Neuron (in vitro differentiated cells): ENCODE measurements at regions not wholly inside any gene's neighbourhood (a gene's known extent, or its start where the extent isn't known, plus 50 kb on each side); places are given as distances from the start of the nearest gene placed in this dataset.
"Not testable (repeated sequence)": the region's sequence is repeated elsewhere in the genome, so short reads cannot be mapped to it uniquely, and the experiment has no call there.

ENCODE experiments used
- H2AFZ ChIP-seq: one replicate; pipeline ENCODE4 v1.6.1; 2013; ENCODE audit warnings: low read depth, mild to moderate bottlenecking, inconsistent platforms, low read length, moderate library complexity
- H3K27me3 ChIP-seq: one replicate; pipeline ENCODE4 v1.6.1; 2013; ENCODE audit warnings: low read length; ENCODE audit not compliant: insufficient read depth
- H3K36me3 ChIP-seq: one replicate; pipeline ENCODE4 v1.6.1; 2013; ENCODE audit warnings: low read length; ENCODE audit not compliant: insufficient read depth
- H3K4me1 ChIP-seq: one replicate; pipeline ENCODE4 v1.6.1; 2013; ENCODE audit warnings: low read length; ENCODE audit not compliant: insufficient read depth
- H3K4me3 ChIP-seq: 2 replicates; pipeline ENCODE4 v1.5.1; 2013; ENCODE audit warnings: mild to moderate bottlenecking, low read length, moderate library complexity
- H3K9me3 ChIP-seq: one replicate; pipeline ENCODE4 v1.6.1; 2013; ENCODE audit warnings: low read length

DNA sequence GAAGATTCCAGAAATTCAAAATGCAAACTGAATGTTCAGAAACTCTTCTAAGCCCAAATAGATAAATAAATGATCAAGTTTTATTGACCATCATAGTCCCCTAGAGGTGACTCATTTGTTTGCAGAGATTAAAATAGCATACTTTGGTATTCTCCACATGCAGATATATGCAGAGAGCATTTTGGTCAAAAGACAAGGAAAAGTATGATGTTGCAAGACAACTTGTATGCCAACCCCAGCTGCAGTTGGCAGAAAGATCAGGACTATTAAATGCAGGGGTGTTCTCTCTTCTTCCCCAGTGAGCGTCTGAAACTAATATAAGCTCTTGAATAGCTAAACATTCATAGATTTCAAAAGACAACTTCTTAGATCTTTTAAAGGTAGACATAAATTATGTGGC lies 404.9 kb downstream of the LTN1 start:
- Histone ChIP-seq H3K36me3 (no peaks in the 10 kb centered on the region), H3K4me1 (no peaks in the 10 kb centered on the region), H2AFZ (no peak overlapping the region), H3K27me3 (no peaks in the 10 kb centered on the region), H3K9me3 (no peaks in the 10 kb centered on the region), H3K4me3 (no peak overlapping the region)

DNA sequence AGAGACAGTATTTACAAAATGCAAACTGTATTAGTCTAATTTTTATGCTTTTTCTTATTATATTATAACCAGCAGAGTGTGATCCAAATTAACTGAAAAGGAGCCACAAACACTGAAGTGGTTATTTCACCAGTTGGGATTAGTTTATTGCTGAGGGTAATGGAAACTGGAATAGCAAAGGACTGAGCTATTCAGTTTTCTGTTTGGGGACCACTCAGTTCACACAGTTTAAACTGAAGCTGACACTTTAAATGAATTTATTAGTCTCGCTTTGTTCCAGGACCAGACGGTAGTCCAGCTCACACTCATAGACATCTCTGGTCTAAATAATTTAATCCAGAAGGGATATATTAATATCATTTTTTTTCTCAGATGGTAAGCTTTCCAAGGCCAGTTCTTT lies 410.7 kb downstream of the LTN1 start:
- Histone ChIP-seq H3K4me1 (no peaks in the 10 kb centered on the region), H3K9me3 (no peaks in the 10 kb centered on the region), H3K27me3 (no peaks in the 10 kb centered on the region), H3K4me3 (no peak overlapping the region), H3K36me3 (no peaks in the 10 kb centered on the region), H2AFZ (no peak overlapping the region)

DNA sequence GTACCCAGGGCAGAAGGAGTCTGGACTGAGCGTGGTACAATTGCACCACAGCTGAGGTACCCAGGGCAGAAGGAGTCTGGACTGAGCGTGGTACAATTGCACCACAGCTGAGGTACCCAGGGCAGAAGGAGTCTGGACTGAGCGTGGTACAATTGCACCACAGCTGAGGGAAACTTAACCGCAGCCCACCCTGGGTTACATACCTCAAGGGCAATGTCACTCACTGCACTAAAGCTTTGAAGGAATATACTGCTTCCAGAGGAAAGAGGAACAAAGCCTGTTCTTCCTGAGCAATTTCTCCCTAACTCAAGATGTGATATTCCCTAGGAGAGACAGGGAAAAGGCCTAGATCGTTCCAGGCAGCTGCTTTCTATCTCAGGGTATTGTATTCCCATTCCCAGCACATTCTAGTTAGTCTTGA lies 411.4 kb downstream of the LTN1 start:
- not testable (repeated sequence) for H3K27me3 ChIP-seq, H3K4me3 ChIP-seq, H2AFZ ChIP-seq, H3K4me1 ChIP-seq, H3K36me3 ChIP-seq, H3K9me3 ChIP-seq

DNA sequence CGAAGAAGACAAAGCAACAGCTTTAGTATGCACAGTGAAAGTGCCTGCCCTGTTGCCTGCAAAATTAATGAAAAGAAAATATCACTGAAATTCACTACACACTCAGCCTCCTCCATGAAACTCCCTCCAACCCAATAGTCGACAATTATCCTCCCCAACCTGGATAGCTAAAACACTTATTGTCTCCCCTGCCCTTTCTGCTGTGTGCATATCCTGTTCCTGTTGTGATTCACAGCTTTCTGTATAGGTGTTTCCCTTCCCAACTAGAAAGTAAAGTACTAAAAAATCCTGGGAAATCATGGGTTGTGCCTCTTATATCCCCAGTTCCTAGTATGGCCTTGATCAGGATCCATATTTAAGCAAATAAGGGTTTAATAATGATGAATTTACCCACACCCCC lies 412.1 kb downstream of the LTN1 start:
- Histone ChIP-seq H3K4me3 (no peak overlapping the region), H3K9me3 (no peaks in the 10 kb centered on the region), H3K4me1 (no peaks in the 10 kb centered on the region), H2AFZ (no peak overlapping the region), H3K27me3 (no peaks in the 10 kb centered on the region), H3K36me3 (no peaks in the 10 kb centered on the region)

DNA sequence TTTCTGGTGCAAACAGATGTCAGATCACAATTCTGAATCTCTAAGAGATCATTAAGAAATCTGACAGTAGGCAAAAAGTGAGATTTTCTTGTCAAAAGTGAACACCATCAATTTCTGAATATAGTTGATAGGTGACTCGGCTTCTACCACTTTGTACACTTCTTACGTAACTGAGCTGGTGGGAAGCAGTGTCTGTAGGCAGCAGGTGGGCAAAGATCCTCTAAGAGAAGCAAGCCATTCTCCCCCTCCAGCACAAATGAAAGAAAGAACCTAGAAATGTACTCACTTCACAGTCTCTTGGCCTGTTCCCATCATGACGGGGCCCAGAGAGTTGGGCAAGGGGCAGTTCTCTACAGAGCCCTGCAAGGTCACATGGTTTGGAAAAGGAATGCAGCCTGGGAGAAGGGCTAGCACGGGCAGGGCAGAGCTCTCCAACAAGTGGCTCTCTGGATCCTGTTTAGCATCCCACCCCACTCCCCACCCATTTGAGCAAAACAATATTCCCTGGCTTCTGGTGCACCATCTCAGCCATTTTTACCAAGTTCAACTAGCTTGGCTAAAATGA lies 412.6 kb downstream of the LTN1 start:
- H3K4me1 ChIP-seq: no peaks in the 10 kb centered on the region
- H3K27me3 ChIP-seq: no peaks in the 10 kb centered on the region
- H2AFZ ChIP-seq: no peak overlapping the region
- H3K4me3 ChIP-seq: no peak overlapping the region
- no peaks in the 10 kb centered on the region for H3K9me3 ChIP-seq
- no peaks in the 10 kb centered on the region for H3K36me3 ChIP-seq

DNA sequence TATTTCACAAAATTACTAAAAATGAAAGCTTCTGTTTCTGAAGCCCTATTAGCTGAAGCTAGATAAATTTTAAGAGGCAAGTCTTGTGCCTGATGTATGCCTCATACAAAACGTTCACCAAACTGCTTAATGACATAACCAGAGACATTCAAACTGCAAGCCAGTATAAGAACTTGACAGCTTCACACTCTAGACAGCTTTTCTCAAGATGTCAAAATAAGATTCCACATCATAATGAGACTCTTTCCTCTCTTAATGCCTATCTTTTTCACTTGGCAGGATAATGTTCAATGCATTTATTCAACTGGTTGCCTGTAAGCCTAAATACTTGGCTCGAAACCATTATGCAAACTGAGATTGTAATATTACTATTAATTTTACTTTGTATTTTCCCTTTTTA lies 424.0 kb downstream of the LTN1 start:
- H3K4me1 ChIP-seq: no peaks in the 10 kb centered on the region
- no peak overlapping the region for H3K4me3 ChIP-seq
- H3K9me3 ChIP-seq: no peaks in the 10 kb centered on the region
- H3K36me3 ChIP-seq: no peaks in the 10 kb centered on the region
- no peak overlapping the region for H2AFZ ChIP-seq
- no peaks in the 10 kb centered on the region for H3K27me3 ChIP-seq

DNA sequence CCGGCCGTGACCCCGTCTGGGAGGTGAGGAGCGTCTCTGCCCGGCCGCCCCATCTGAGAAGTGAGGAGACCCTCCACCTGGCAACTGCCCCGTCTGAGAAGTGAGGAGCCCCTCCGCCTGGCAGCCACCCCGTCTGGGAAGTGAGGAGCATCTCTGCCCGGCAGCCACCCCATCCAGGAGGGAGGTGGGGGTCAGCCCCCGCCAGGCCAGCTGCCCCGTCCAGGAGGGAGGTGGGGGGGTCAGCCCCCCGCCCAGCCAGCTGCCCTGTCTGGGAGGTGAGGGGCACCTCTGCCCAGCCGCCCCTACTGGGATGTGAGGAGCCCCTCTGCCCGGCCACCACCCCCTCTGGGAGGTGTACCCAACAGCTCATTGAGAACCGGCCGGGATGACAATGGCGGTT lies 428.7 kb downstream of the LTN1 start:
- H2AFZ ChIP-seq, H3K9me3 ChIP-seq, H3K4me1 ChIP-seq, H3K4me3 ChIP-seq, H3K36me3 ChIP-seq, H3K27me3 ChIP-seq: not testable (repeated sequence)

DNA sequence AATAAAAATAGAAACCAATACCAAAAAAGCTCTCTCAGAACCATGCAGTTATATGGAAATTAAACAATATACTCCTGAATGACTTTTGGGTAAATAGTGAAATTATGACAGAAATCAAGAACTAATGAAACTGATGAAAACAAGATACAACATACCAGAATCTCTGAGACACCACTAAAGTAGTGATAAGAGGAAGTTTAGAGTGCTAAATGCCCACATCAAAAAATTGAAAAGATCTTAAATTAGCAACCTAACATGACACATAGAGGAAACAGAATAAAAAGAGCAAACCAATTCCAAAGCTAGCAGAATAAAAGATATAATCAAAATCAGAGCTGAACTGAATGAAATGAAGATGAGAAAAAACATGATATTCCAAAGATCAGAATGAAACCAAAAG lies 430.9 kb downstream of the LTN1 start:
- Histone ChIP-seq H3K9me3 (no peaks in the 10 kb centered on the region), H3K36me3 (no peaks in the 10 kb centered on the region), H2AFZ (no peak overlapping the region), H3K4me1 (no peaks in the 10 kb centered on the region), H3K4me3 (no peak overlapping the region), H3K27me3 (no peaks in the 10 kb centered on the region)

DNA sequence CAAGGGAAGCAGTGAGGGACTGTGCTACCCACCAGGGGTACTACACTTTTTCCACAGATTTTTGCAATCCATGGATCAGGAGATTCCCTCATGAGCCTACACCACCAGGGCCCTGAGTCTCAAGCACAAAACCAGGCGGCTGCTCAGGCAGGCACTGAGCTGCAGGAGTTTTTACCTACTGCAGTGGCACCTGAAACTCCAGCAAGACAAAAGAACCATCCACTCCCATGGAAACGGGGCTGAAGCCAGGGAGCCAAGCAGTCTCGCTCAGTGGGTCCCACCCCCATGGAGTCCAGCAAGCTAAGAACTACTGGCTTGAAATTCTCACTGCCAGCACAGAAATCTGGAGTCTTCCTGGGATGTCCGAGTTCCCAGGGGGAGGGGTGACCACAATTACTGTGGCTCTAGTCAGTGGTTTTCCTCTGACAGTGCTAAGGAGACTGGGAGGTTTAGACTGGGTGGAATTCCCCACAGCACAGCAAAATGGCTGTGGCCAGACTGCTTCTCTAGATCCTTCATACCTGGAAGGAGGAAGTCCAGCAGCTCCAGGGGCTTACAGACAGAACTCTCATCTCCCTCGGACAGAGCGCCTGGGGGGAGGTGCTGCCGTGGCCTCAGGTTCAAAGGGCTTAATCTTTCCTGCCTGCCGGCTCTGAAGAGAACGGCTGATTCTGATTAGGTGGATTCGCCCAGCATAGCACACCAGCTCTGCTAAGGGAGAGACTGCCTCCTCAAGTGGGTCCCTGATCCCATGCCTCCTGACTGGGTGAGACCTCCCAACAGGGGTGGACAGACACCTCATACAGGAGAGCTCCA lies 437.8 kb downstream of the LTN1 start:
- H2AFZ ChIP-seq: no peak overlapping the region
- H3K4me3 ChIP-seq: no peak overlapping the region
- no peaks in the 10 kb centered on the region for H3K4me1 ChIP-seq
- H3K27me3 ChIP-seq: no peaks in the 10 kb centered on the region
- no peaks in the 10 kb centered on the region for H3K9me3 ChIP-seq
- H3K36me3 ChIP-seq: no peaks in the 10 kb centered on the region

DNA sequence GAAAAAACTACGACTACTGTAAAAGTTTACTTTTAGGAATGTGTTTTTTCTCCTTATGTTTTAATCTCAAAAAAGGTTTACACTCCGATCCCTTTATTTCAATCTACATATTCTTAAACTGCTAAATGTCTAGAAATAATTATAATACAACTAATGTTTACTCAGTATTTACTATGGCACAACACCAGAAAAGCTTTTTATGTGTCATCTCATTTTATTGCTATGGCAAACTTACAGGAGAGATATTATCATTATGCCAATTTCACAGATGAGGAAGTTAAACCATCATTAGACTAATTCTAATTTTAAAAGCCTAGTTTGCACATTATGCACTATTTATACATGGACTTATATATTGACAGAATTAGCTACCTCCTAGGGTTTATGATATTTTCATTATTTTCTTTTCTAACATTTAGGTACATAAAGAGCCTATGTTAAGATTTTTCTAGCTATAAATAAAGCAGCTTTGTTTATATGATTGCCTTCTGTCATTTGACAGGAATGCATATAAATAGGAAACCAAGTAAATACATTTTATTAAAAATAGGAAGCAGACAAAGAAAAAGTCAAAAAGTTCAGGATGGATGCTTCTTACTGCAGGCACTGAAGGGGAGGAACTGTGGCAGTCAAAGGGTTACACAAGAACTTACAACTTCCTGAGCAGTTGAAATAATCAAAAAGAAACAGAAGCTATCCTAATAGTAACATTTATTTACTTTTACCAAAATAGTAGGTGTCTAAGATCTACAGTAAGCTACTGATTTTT lies 442.4 kb downstream of the LTN1 start:
- Histone ChIP-seq H3K36me3 (no peaks in the 10 kb centered on the region), H3K27me3 (no peaks in the 10 kb centered on the region), H3K9me3 (no peaks in the 10 kb centered on the region), H2AFZ (no peak overlapping the region), H3K4me3 (no peak overlapping the region), H3K4me1 (no peaks in the 10 kb centered on the region)

DNA sequence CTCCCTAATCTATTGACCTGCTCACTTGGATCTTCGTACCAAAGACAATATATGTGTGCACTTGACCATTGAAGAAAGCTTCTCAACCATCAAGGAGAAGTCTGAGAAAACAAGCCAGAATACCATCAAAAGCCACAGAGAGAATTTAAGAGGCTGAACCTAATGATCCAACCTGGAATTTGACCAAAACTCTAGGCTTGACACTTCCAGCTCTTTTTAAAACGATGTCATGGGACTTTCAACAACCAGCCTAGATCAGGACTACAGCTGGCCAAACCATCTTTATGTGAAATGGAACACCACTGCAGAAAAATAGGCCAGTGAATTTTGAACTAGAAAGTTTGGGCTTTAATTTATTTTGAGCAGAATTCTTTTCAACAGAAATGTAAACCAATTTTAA lies 444.4 kb downstream of the LTN1 start:
- Histone ChIP-seq H3K4me3 (no peak overlapping the region), H3K27me3 (no peaks in the 10 kb centered on the region), H3K36me3 (no peaks in the 10 kb centered on the region), H2AFZ (no peak overlapping the region), H3K9me3 (no peaks in the 10 kb centered on the region), H3K4me1 (no peaks in the 10 kb centered on the region)

DNA sequence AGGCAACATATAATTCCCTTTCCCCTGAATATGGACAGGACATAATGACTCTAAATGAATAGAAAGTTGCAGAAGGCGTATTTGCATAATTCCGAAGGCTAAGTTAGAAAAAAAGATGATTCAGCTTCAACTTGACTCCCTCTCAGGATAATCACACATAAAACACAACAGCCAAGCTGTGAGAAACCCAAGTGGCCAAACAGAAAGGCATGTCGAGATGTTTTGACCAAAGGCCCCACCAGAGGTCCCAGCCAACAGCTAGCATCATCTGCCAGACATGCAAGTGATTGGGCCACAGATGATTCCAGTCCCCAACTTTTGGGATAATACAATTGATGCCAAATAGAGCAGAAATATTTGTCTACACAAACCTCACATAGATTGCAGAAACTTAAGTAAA lies 444.9 kb downstream of the LTN1 start:
- H3K4me1 ChIP-seq: no peaks in the 10 kb centered on the region
- H3K9me3 ChIP-seq: no peaks in the 10 kb centered on the region
- no peak overlapping the region for H2AFZ ChIP-seq
- H3K27me3 ChIP-seq: no peaks in the 10 kb centered on the region
- no peaks in the 10 kb centered on the region for H3K36me3 ChIP-seq
- H3K4me3 ChIP-seq: no peak overlapping the region

DNA sequence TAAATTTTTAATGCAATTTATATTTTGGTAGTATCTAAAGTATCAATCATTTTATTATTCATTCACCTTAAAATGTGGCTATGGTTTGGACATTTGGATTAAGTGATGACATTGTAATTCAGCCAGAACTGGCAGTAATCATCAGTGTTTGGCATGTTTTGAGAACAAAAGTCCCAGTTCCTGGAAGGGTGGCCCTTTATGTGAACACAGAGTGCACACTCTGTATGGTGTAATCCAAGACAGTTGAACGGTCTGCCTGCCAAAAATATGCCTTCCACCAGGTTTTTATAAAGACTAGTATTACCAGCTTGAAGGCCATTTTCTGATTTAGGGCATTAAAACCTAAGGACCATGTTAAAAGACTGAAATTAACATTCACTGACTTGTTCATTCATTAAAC lies 448.7 kb downstream of the LTN1 start:
- H3K9me3 ChIP-seq: no peaks in the 10 kb centered on the region
- no peak overlapping the region for H2AFZ ChIP-seq
- H3K4me1 ChIP-seq: no peaks in the 10 kb centered on the region
- H3K4me3 ChIP-seq: no peak overlapping the region
- no peaks in the 10 kb centered on the region for H3K27me3 ChIP-seq
- H3K36me3 ChIP-seq: no peaks in the 10 kb centered on the region
